ENCODE measurements at regions not wholly inside any gene's neighbourhood (a gene's known extent, or its start where the extent isn't known, plus 50 kb on each side); places are given as distances from the start of the nearest gene placed in this dataset.

GRCh38 chr10:91144961-91145360 lies 75.5 kb upstream of the PCGF5 start:
- H3K4me1 ChIP-seq (ENCODE audit: insufficient read depth, low read length, poor library complexity, severe bottlenecking) = peaks cover 4% of the 10 kb centered on the region
- no peaks in the 10 kb centered on the region for H3K9me2 ChIP-seq (replicated peaks; ENCODE audit: low read depth, low read length)
- H3K79me2 ChIP-seq (ENCODE audit: insufficient read depth, low read length) = no peaks in the 10 kb centered on the region
- H3F3A ChIP-seq (ENCODE audit: low read depth) = no peaks in the 10 kb centered on the region
- no peaks in the 10 kb centered on the region for H3K27me3 ChIP-seq (ENCODE audit: insufficient read depth, low read length, poor library complexity, severe bottlenecking)
- no peak overlapping the region for H2AFZ ChIP-seq (ENCODE audit: low read length)
- H3K9me3 ChIP-seq (ENCODE audit: insufficient read depth, low read depth, low read length) = no peaks in the 10 kb centered on the region
- no peak overlapping the region for H3K4me3 ChIP-seq (ENCODE audit: low read length, poor library complexity, severe bottlenecking)
- TF ChIP-seq CTCF (conservative IDR thresholded peaks at IDR 0.05; ENCODE audit: low read length) (no peak), EZH2phosphoT487 (IDR thresholded peaks at IDR 0.05; ENCODE audit: borderline replicate concordance) (no peak)
- no peak overlapping the region for H3K4me2 ChIP-seq (ENCODE audit: low read depth, low read length, poor library complexity, severe bottlenecking)
- H4K20me1 ChIP-seq (ENCODE audit: insufficient read depth, low read length, poor library complexity, severe bottlenecking) = no peaks in the 10 kb centered on the region
- H3K36me3 ChIP-seq (ENCODE audit: insufficient read depth, low read length) = no peaks in the 10 kb centered on the region
- no peak overlapping the region for H3K9ac ChIP-seq (ENCODE audit: low read depth, low read length, poor library complexity, severe bottlenecking)

GRCh38 chr10:91146146-91146545 lies 74.3 kb upstream of the PCGF5 start:
- Histone ChIP-seq H3K4me1 (ENCODE audit: insufficient read depth, low read length, poor library complexity, severe bottlenecking) (peaks cover 4% of the 10 kb centered on the region), H3K36me3 (ENCODE audit: insufficient read depth, low read length) (no peaks in the 10 kb centered on the region), H3K9me3 (ENCODE audit: insufficient read depth, low read depth, low read length) (no peaks in the 10 kb centered on the region), H3K27me3 (ENCODE audit: insufficient read depth, low read length, poor library complexity, severe bottlenecking) (no peaks in the 10 kb centered on the region), H3F3A (ENCODE audit: low read depth) (no peaks in the 10 kb centered on the region), H4K20me1 (ENCODE audit: insufficient read depth, low read length, poor library complexity, severe bottlenecking) (no peaks in the 10 kb centered on the region), H3K4me2 (ENCODE audit: low read depth, low read length, poor library complexity, severe bottlenecking) (no peak overlapping the region), H3K9me2 (replicated peaks; ENCODE audit: low read depth, low read length) (no peaks in the 10 kb centered on the region), H3K9ac (ENCODE audit: low read depth, low read length, poor library complexity, severe bottlenecking) (no peak overlapping the region), H2AFZ (ENCODE audit: low read length) (no peak overlapping the region), H3K79me2 (ENCODE audit: insufficient read depth, low read length) (no peaks in the 10 kb centered on the region), H3K4me3 (ENCODE audit: low read length, poor library complexity, severe bottlenecking) (no peak overlapping the region)
- TF ChIP-seq CTCF (conservative IDR thresholded peaks at IDR 0.05; ENCODE audit: low read length) = no peak
- no peak for TF ChIP-seq EZH2phosphoT487 (IDR thresholded peaks at IDR 0.05; ENCODE audit: borderline replicate concordance)

- H3K36me3 ChIP-seq (ENCODE audit: insufficient read depth, low read length) = no peaks in the 10 kb centered on the region
- no peaks in the 10 kb centered on the region for H3K9me2 ChIP-seq (replicated peaks; ENCODE audit: low read depth, low read length)
- H3F3A ChIP-seq (ENCODE audit: low read depth) = no peaks in the 10 kb centered on the region
- TF ChIP-seq EZH2phosphoT487 (IDR thresholded peaks at IDR 0.05; ENCODE audit: borderline replicate concordance) (no peak), CTCF (conservative IDR thresholded peaks at IDR 0.05; ENCODE audit: low read length) (no peak)
- H3K4me2 ChIP-seq (ENCODE audit: low read depth, low read length, poor library complexity, severe bottlenecking) = no peak overlapping the region
- no peak overlapping the region for H3K4me3 ChIP-seq (ENCODE audit: low read length, poor library complexity, severe bottlenecking)
- H4K20me1 ChIP-seq (ENCODE audit: insufficient read depth, low read length, poor library complexity, severe bottlenecking) = no peaks in the 10 kb centered on the region
- no peak overlapping the region for H3K9ac ChIP-seq (ENCODE audit: low read depth, low read length, poor library complexity, severe bottlenecking)
- H3K79me2 ChIP-seq (ENCODE audit: insufficient read depth, low read length) = no peaks in the 10 kb centered on the region
- no peaks in the 10 kb centered on the region for H3K27me3 ChIP-seq (ENCODE audit: insufficient read depth, low read length, poor library complexity, severe bottlenecking)
- H2AFZ ChIP-seq (ENCODE audit: low read length) = no peak overlapping the region
- no peaks in the 10 kb centered on the region for H3K9me3 ChIP-seq (ENCODE audit: insufficient read depth, low read depth, low read length)
- no peaks in the 10 kb centered on the region for H3K4me1 ChIP-seq (ENCODE audit: insufficient read depth, low read length, poor library complexity, severe bottlenecking)
These were observed 70.9 kb upstream of the PCGF5 start for GRCh38 chr10:91149550-91149949.

Measured in Loucy (cell line).